ENCODE measurements at regions not wholly inside any gene's neighbourhood (a gene's known extent, or its start where the extent isn't known, plus 50 kb on each side); places are given as distances from the start of the nearest gene placed in this dataset.
"Not testable (repeated sequence)": the region's sequence is repeated elsewhere in the genome, so short reads cannot be mapped to it uniquely, and the experiment has no call there.

GRCh38 chrX:125654501-125654900, 334.8 kb downstream of the TEX13C start:
- WGBS, 2 experiments (ENCODE audit: insufficient coverage in 2 of 2), result no CpG with 5 or more reads among the region's 2 CpGs
- no peaks in the 10 kb centered on the region for H3K4me1 ChIP-seq (ENCODE audit: control insufficient read depth, insufficient read depth, low read length, poor library complexity, severe bottlenecking)
- no peaks in the 10 kb centered on the region for H3K36me3 ChIP-seq (ENCODE audit: control insufficient read depth, insufficient read depth, low read length)
- no peaks in the 10 kb centered on the region for H3K9me3 ChIP-seq (ENCODE audit: control insufficient read depth, low read length)
- no peak overlapping the region for H3K4me3 ChIP-seq (ENCODE audit: extremely low read depth, insufficient read depth, low read length, poor library complexity, severe bottlenecking)
- H3K27ac ChIP-seq (ENCODE audit: low read depth, low read length, severe bottlenecking), result no peak overlapping the region

- Histone ChIP-seq H3K27ac (ENCODE audit: low read depth, low read length, severe bottlenecking) (no peak overlapping the region), H3K4me3 (ENCODE audit: extremely low read depth, insufficient read depth, low read length, poor library complexity, severe bottlenecking) (no peak overlapping the region), H3K9me3 (ENCODE audit: control insufficient read depth, low read length) (no peaks in the 10 kb centered on the region), H3K4me1 (ENCODE audit: control insufficient read depth, insufficient read depth, low read length, poor library complexity, severe bottlenecking) (no peaks in the 10 kb centered on the region), H3K36me3 (ENCODE audit: control insufficient read depth, insufficient read depth, low read length) (no peaks in the 10 kb centered on the region)
Measured at GRCh38 chrX:125673758-125674157, 354.1 kb downstream of the TEX13C start.

GRCh38 chrX:125678258-125678657, 358.6 kb downstream of the TEX13C start:
- no peaks in the 10 kb centered on the region for H3K36me3 ChIP-seq (ENCODE audit: control insufficient read depth, insufficient read depth, low read length)
- WGBS, 2 experiments (ENCODE audit: insufficient coverage in 2 of 2), result 100% methylated on average over 1 of the region's 3 CpGs; no CpG with 5 or more reads in 1 of the 2 experiments
- H3K9me3 ChIP-seq (ENCODE audit: control insufficient read depth, low read length), result no peaks in the 10 kb centered on the region
- no peaks in the 10 kb centered on the region for H3K4me1 ChIP-seq (ENCODE audit: control insufficient read depth, insufficient read depth, low read length, poor library complexity, severe bottlenecking)
- no peak overlapping the region for H3K27ac ChIP-seq (ENCODE audit: low read depth, low read length, severe bottlenecking)
- H3K4me3 ChIP-seq (ENCODE audit: extremely low read depth, insufficient read depth, low read length, poor library complexity, severe bottlenecking), result no peak overlapping the region

GRCh38 chrX:125680366-125680765, 360.7 kb downstream of the TEX13C start:
- Histone ChIP-seq H3K27ac (ENCODE audit: low read depth, low read length, severe bottlenecking) (no peak overlapping the region), H3K4me3 (ENCODE audit: extremely low read depth, insufficient read depth, low read length, poor library complexity, severe bottlenecking) (no peak overlapping the region), H3K9me3 (ENCODE audit: control insufficient read depth, low read length) (no peaks in the 10 kb centered on the region), H3K36me3 (ENCODE audit: control insufficient read depth, insufficient read depth, low read length) (no peaks in the 10 kb centered on the region), H3K4me1 (ENCODE audit: control insufficient read depth, insufficient read depth, low read length, poor library complexity, severe bottlenecking) (no peaks in the 10 kb centered on the region)

GRCh38 chrX:125681058-125681457, 361.4 kb downstream of the TEX13C start:
- Histone ChIP-seq H3K4me3 (ENCODE audit: extremely low read depth, insufficient read depth, low read length, poor library complexity, severe bottlenecking) (no peak overlapping the region), H3K36me3 (ENCODE audit: control insufficient read depth, insufficient read depth, low read length) (no peaks in the 10 kb centered on the region), H3K4me1 (ENCODE audit: control insufficient read depth, insufficient read depth, low read length, poor library complexity, severe bottlenecking) (no peaks in the 10 kb centered on the region), H3K27ac (ENCODE audit: low read depth, low read length, severe bottlenecking) (no peak overlapping the region), H3K9me3 (ENCODE audit: control insufficient read depth, low read length) (no peaks in the 10 kb centered on the region)
- WGBS, 2 experiments (ENCODE audit: insufficient coverage in 2 of 2), result no CpG with 5 or more reads among the region's 2 CpGs

GRCh38 chrX:125681507-125681906, 361.8 kb downstream of the TEX13C start:
- no peaks in the 10 kb centered on the region for H3K36me3 ChIP-seq (ENCODE audit: control insufficient read depth, insufficient read depth, low read length)

GRCh38 chrX:125690522-125690921, 370.9 kb downstream of the TEX13C start:
- not testable (repeated sequence) for H3K27ac ChIP-seq (ENCODE audit: low read depth, low read length, severe bottlenecking); H3K36me3 ChIP-seq (ENCODE audit: control insufficient read depth, insufficient read depth, low read length); H3K9me3 ChIP-seq (ENCODE audit: control insufficient read depth, low read length); H3K4me1 ChIP-seq (ENCODE audit: control insufficient read depth, insufficient read depth, low read length, poor library complexity, severe bottlenecking); H3K4me3 ChIP-seq (ENCODE audit: extremely low read depth, insufficient read depth, low read length, poor library complexity, severe bottlenecking)
- WGBS, 2 experiments (ENCODE audit: insufficient coverage in 2 of 2), result 96 to 98% methylated on average over 8 to 17 of the region's 33 CpGs

More at GRCh38 chrX:125681507-125681906, 361.8 kb downstream of the TEX13C start:
- no peak overlapping the region for H3K4me3 ChIP-seq (ENCODE audit: extremely low read depth, insufficient read depth, low read length, poor library complexity, severe bottlenecking)
- no peaks in the 10 kb centered on the region for H3K9me3 ChIP-seq (ENCODE audit: control insufficient read depth, low read length)
- no peak overlapping the region for H3K27ac ChIP-seq (ENCODE audit: low read depth, low read length, severe bottlenecking)
- H3K4me1 ChIP-seq (ENCODE audit: control insufficient read depth, insufficient read depth, low read length, poor library complexity, severe bottlenecking), result no peaks in the 10 kb centered on the region

- no CpG with 5 or more reads among the region's 1 CpG for WGBS, 2 experiments (ENCODE audit: insufficient coverage in 2 of 2)
Measured at GRCh38 chrX:125694171-125694570, 374.5 kb downstream of the TEX13C start.

GRCh38 chrX:125709074-125709473, 389.4 kb downstream of the TEX13C start:
- Histone ChIP-seq H3K4me1 (ENCODE audit: control insufficient read depth, insufficient read depth, low read length, poor library complexity, severe bottlenecking) (no peaks in the 10 kb centered on the region), H3K36me3 (ENCODE audit: control insufficient read depth, insufficient read depth, low read length) (no peaks in the 10 kb centered on the region), H3K27ac (ENCODE audit: low read depth, low read length, severe bottlenecking) (no peak overlapping the region), H3K4me3 (ENCODE audit: extremely low read depth, insufficient read depth, low read length, poor library complexity, severe bottlenecking) (no peak overlapping the region), H3K9me3 (ENCODE audit: control insufficient read depth, low read length) (no peaks in the 10 kb centered on the region)
- WGBS, 2 experiments (ENCODE audit: insufficient coverage in 2 of 2), result 100% methylated on average over 1 of the region's 2 CpGs; no CpG with 5 or more reads in 1 of the 2 experiments

More at GRCh38 chrX:125694171-125694570, 374.5 kb downstream of the TEX13C start:
- H3K27ac ChIP-seq (ENCODE audit: low read depth, low read length, severe bottlenecking), result no peak overlapping the region
- H3K4me3 ChIP-seq (ENCODE audit: extremely low read depth, insufficient read depth, low read length, poor library complexity, severe bottlenecking), result no peak overlapping the region
- H3K4me1 ChIP-seq (ENCODE audit: control insufficient read depth, insufficient read depth, low read length, poor library complexity, severe bottlenecking), result no peaks in the 10 kb centered on the region
- H3K36me3 ChIP-seq (ENCODE audit: control insufficient read depth, insufficient read depth, low read length), result no peaks in the 10 kb centered on the region
- H3K9me3 ChIP-seq (ENCODE audit: control insufficient read depth, low read length), result no peaks in the 10 kb centered on the region

GRCh38 chrX:125709532-125709931, 389.9 kb downstream of the TEX13C start:
- Histone ChIP-seq H3K4me1 (ENCODE audit: control insufficient read depth, insufficient read depth, low read length, poor library complexity, severe bottlenecking) (no peaks in the 10 kb centered on the region), H3K27ac (ENCODE audit: low read depth, low read length, severe bottlenecking) (no peak overlapping the region), H3K4me3 (ENCODE audit: extremely low read depth, insufficient read depth, low read length, poor library complexity, severe bottlenecking) (no peak overlapping the region), H3K9me3 (ENCODE audit: control insufficient read depth, low read length) (no peaks in the 10 kb centered on the region), H3K36me3 (ENCODE audit: control insufficient read depth, insufficient read depth, low read length) (no peaks in the 10 kb centered on the region)
- no CpG with 5 or more reads among the region's 4 CpGs for WGBS, 2 experiments (ENCODE audit: insufficient coverage in 2 of 2)

GRCh38 chrX:125710403-125711062, 390.9 kb downstream of the TEX13C start:
- H3K27ac ChIP-seq (ENCODE audit: low read depth, low read length, severe bottlenecking), result no peak overlapping the region
- 100% methylated on average over 1 of the region's 8 CpGs; no CpG with 5 or more reads in 1 of the 2 experiments for WGBS, 2 experiments (ENCODE audit: insufficient coverage in 2 of 2)
- H3K9me3 ChIP-seq (ENCODE audit: control insufficient read depth, low read length), result no peaks in the 10 kb centered on the region
- H3K4me1 ChIP-seq (ENCODE audit: control insufficient read depth, insufficient read depth, low read length, poor library complexity, severe bottlenecking), result no peaks in the 10 kb centered on the region
- H3K36me3 ChIP-seq (ENCODE audit: control insufficient read depth, insufficient read depth, low read length), result no peaks in the 10 kb centered on the region
- no peak overlapping the region for H3K4me3 ChIP-seq (ENCODE audit: extremely low read depth, insufficient read depth, low read length, poor library complexity, severe bottlenecking)

All from mesodermal cell (in vitro differentiated cells).